ENCODE measurements at regions not wholly inside any gene's neighbourhood (a gene's known extent, or its start where the extent isn't known, plus 50 kb on each side); places are given as distances from the start of the nearest gene placed in this dataset.

DNA sequence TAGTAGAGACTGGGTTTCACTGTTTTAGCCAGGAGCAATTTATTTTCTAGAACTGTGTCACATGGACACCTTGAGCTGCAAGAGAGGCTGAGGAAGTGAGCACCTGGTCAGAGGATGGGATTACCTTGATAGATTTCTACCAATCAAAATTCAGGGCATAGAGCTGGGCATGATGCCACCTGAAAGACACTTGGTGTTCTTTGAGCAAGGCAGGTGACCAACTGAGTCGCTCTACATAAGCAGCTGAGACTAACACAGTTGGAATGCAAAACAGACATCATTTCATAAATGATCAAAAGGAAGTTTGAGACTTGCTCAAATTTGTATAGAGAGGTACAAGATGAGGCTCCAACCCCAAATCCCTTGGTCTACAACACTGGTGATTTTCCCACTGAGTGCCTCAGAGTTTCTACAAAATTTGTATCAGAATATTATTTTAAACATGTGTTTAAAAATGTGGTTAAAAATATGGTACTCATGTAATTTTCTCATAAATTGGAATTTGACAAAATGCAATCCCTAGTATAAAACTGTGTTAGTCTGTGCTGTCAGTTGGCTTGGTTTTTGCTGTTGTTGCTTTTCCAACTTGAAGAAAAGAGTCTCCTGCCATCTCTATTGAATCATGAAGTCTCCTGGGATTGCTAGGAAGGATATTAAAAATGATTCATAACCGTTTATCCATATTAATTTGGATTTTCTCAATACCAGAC lies 156.4 kb upstream of the MDFIC start:
- TF ChIP-seq, protein P1, sequence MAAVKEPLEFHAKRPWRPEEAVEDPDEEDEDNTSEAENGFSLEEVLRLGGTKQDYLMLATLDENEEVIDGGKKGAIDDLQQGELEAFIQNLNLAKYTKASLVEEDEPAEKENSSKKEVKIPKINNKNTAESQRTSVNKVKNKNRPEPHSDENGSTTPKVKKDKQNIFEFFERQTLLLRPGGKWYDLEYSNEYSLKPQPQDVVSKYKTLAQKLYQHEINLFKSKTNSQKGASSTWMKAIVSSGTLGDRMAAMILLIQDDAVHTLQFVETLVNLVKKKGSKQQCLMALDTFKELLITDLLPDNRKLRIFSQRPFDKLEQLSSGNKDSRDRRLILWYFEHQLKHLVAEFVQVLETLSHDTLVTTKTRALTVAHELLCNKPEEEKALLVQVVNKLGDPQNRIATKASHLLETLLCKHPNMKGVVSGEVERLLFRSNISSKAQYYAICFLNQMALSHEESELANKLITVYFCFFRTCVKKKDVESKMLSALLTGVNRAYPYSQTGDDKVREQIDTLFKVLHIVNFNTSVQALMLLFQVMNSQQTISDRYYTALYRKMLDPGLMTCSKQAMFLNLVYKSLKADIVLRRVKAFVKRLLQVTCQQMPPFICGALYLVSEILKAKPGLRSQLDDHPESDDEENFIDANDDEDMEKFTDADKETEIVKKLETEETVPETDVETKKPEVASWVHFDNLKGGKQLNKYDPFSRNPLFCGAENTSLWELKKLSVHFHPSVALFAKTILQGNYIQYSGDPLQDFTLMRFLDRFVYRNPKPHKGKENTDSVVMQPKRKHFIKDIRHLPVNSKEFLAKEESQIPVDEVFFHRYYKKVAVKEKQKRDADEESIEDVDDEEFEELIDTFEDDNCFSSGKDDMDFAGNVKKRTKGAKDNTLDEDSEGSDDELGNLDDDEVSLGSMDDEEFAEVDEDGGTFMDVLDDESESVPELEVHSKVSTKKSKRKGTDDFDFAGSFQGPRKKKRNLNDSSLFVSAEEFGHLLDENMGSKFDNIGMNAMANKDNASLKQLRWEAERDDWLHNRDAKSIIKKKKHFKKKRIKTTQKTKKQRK (IDR thresholded peaks at IDR 0.05; ENCODE audit: low read depth, low read length): no peak
- TF ChIP-seq ZZZ3 (IDR thresholded peaks at IDR 0.05; ENCODE audit: control insufficient read depth, insufficient read length, low read depth) (no peak), EZH2 (IDR thresholded peaks at IDR 0.05; ENCODE audit: borderline replicate concordance, control insufficient read depth, low read depth, low read length) (no peak), USF1 (IDR thresholded peaks at IDR 0.05; ENCODE audit: borderline replicate concordance, extremely low read length, insufficient read depth, low read depth, low read length) (no peak)

Measured in GM12878 (cell line).